NCI-H2029 treated with DMSO at 0.1 percent for 48 hours (cell line): ENCODE measurements at regions not wholly inside any gene's neighbourhood (a gene's known extent, or its start where the extent isn't known, plus 50 kb on each side); places are given as distances from the start of the nearest gene placed in this dataset.

Experiments used
- DNase-seq: peaks from one replicate; lab custom pipeline; 2025; lab: John Stamatoyannopoulos, UW

- DNase-seq = no peak
Measured at GRCh38 chr5:53219174-53219573, 109.6 kb upstream of the MOCS2 start.

- DNase-seq = no peak
Measured at GRCh38 chr5:53219610-53220009, 110.1 kb upstream of the MOCS2 start.

GRCh38 chr5:53233645-53234405 is 124.3 kb upstream of the MOCS2 start:
- DNase-seq = no peak

- DNase-seq = no peak
Measured at GRCh38 chr5:53236683-53237082, 127.1 kb upstream of the MOCS2 start.

GRCh38 chr5:53237876-53238275 is 128.3 kb upstream of the MOCS2 start:
- no peak for DNase-seq

- no peak for DNase-seq
Measured at GRCh38 chr5:53239301-53239990, 129.9 kb upstream of the MOCS2 start.

- peak; percentile 0 for DNase-seq
Measured at GRCh38 chr5:53240661-53241060, 131.1 kb upstream of the MOCS2 start.

GRCh38 chr5:53241572-53241971 is 132.0 kb upstream of the MOCS2 start:
- no peak for DNase-seq

- no peak for DNase-seq
Measured at GRCh38 chr5:53243403-53243802, 133.8 kb upstream of the MOCS2 start.

GRCh38 chr5:53246042-53246836 is 136.7 kb upstream of the MOCS2 start:
- no peak for DNase-seq

GRCh38 chr5:53249529-53250200 is 140.1 kb upstream of the MOCS2 start:
- no peak for DNase-seq

- DNase-seq = no peak
Measured at GRCh38 chr5:53250201-53250550, 140.6 kb upstream of the MOCS2 start.

- DNase-seq = peak; percentile 13
Measured at GRCh38 chr5:53253421-53253871, 143.9 kb upstream of the MOCS2 start.

- no peak for DNase-seq
Measured at GRCh38 chr5:53256746-53257145, 147.2 kb upstream of the MOCS2 start.

GRCh38 chr5:53257806-53258373 is 148.3 kb upstream of the MOCS2 start:
- DNase-seq = no peak

- no peak for DNase-seq
Measured at GRCh38 chr5:53259176-53259575, 149.6 kb upstream of the MOCS2 start.

- no peak for DNase-seq
Measured at GRCh38 chr5:53260446-53260845, 150.9 kb upstream of the MOCS2 start.

- DNase-seq = no peak
Measured at GRCh38 chr5:53261245-53261644, 151.7 kb upstream of the MOCS2 start.

- DNase-seq = no peak
Measured at GRCh38 chr5:53262348-53262970, 152.9 kb upstream of the MOCS2 start.

GRCh38 chr5:53263151-53263550 is 153.6 kb upstream of the MOCS2 start:
- DNase-seq = no peak

GRCh38 chr5:53265043-53265442 is 155.5 kb upstream of the MOCS2 start:
- DNase-seq = no peak
